ENCODE measurements at regions not wholly inside any gene's neighbourhood (a gene's known extent, or its start where the extent isn't known, plus 50 kb on each side); places are given as distances from the start of the nearest gene placed in this dataset.

DNA sequence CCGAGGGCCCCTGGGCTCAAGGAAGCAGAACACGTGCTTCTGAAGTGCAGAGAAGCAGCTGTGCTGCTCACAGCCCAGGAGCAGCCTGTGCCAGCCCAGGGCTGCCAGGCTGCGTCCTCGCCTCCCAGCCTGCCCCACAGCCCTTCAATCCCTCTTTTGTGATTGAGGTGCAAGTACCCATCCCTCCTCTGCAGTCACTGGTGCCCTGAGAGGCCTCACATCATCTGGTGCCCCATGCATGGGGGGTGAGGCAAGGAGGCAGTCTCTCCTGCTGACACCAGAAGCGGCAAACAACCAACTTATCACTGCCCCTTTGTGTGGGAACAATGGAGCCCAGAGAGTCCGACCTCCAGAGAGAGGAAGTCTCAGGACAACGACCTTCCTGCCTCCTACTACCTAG is 49.8 kb upstream of the FGFR2 start:
- DNase-seq: no peak
- WGBS, 2 experiments (ENCODE audit: extremely low coverage in 2 of 2, insufficient read length in 1 of 2): no CpG with 5 or more reads among the region's 7 CpGs
- Histone ChIP-seq H4K8ac (ENCODE audit: low read depth in 2 of 2, low read length in 2 of 2) (no peak overlapping the region), H3K4me2 (ENCODE audit: low read depth, low read length) (no peak overlapping the region), H3K18ac (ENCODE audit: low read depth, low read length) (no peak overlapping the region), H3K9ac (ENCODE audit: low read depth, low read length) (no peak overlapping the region), H3K79me1 (ENCODE audit: low read depth in 1 of 2, low read length in 2 of 2) (no peaks in the 10 kb centered on the region), H3K4ac (ENCODE audit: low read depth, low read length) (no peak overlapping the region), H2AK5ac (ENCODE audit: low read depth, low read length) (no peak overlapping the region), H2BK120ac (ENCODE audit: low read depth, low read length) (no peak overlapping the region), H3K27me3 (ENCODE audit: control insufficient read depth, insufficient read depth, low read length) (no peaks in the 10 kb centered on the region), H3K4me1 (ENCODE audit: control insufficient read depth, insufficient read depth, low read length) (no peaks in the 10 kb centered on the region), H3K4me3 (ENCODE audit: insufficient read depth, low read depth, low read length) (no peak overlapping the region), H3K23ac (ENCODE audit: low read depth, low read length) (no peak overlapping the region), H3K9me3 (ENCODE audit: control insufficient read depth, insufficient read depth, low read length) (peaks cover 39% of the 10 kb centered on the region), H4K5ac (ENCODE audit: low read depth, low read length) (no peak overlapping the region), H3K14ac (replicated peaks; ENCODE audit: low read depth, low read length) (no peak overlapping the region), H2BK20ac (ENCODE audit: low read depth, low read length) (no peak overlapping the region), H2AK9ac (replicated peaks; ENCODE audit: low read depth, low read length, poor library complexity) (no peak overlapping the region), H3K56ac (ENCODE audit: extremely low read depth, insufficient read depth, low read length) (no peak overlapping the region), H3K27ac (ENCODE audit: insufficient read depth, low read length) (no peak overlapping the region), H3K9me1 (ENCODE audit: insufficient read depth, low read length) (no peaks in the 10 kb centered on the region), H3K36me3 (ENCODE audit: control insufficient read depth, insufficient read depth, low read length) (no peaks in the 10 kb centered on the region), H4K20me1 (ENCODE audit: insufficient read depth, low read length) (no peaks in the 10 kb centered on the region), H2BK5ac (ENCODE audit: low read depth, low read length, poor library complexity, severe bottlenecking) (no peak overlapping the region), H2AFZ (replicated peaks; ENCODE audit: low read length, poor library complexity) (no peak overlapping the region), H4K91ac (ENCODE audit: insufficient read depth, low read depth, low read length) (no peak overlapping the region), H2BK15ac (ENCODE audit: low read depth, low read length) (no peak overlapping the region)
- CTCF ChIA-PET: no interaction called here
- intact Hi-C loops (cut with micrococcal nuclease) (no loop called here), in situ Hi-C loops (cut with MboI; ENCODE audit: low sequenced_read_pairs) (no loop called here), dilution Hi-C loops (cut with HindIII; ENCODE audit: low sequenced_read_pairs, unreplicated experiment) (no loop called here)
- POLR2A ChIA-PET (ENCODE audit: unreplicated experiment): no interaction called here
- BruUV-seq (replicated peaks): no TSS peak
- TF ChIP-seq MAFK (IDR thresholded peaks at IDR 0.05; ENCODE audit: low read depth, low read length) (no peak), RFX5 (IDR thresholded peaks at IDR 0.05; ENCODE audit: low read depth, low read length) (no peak), SMC3 (IDR thresholded peaks at IDR 0.05; ENCODE audit: low read depth, low read length) (no peak), BHLHE40 (IDR thresholded peaks at IDR 0.05; ENCODE audit: low read depth, low read length) (no peak), MXI1 (IDR thresholded peaks at IDR 0.05; ENCODE audit: borderline replicate concordance, low read depth, low read length) (no peak), RAD21 (IDR thresholded peaks at IDR 0.05; ENCODE audit: low read length) (no peak), CEBPB (IDR thresholded peaks at IDR 0.05; ENCODE audit: low read depth, low read length) (no peak), NFE2L2 (IDR thresholded peaks at IDR 0.05; ENCODE audit: low read depth, low read length) (no peak)
- TF ChIP-seq, protein P1, sequence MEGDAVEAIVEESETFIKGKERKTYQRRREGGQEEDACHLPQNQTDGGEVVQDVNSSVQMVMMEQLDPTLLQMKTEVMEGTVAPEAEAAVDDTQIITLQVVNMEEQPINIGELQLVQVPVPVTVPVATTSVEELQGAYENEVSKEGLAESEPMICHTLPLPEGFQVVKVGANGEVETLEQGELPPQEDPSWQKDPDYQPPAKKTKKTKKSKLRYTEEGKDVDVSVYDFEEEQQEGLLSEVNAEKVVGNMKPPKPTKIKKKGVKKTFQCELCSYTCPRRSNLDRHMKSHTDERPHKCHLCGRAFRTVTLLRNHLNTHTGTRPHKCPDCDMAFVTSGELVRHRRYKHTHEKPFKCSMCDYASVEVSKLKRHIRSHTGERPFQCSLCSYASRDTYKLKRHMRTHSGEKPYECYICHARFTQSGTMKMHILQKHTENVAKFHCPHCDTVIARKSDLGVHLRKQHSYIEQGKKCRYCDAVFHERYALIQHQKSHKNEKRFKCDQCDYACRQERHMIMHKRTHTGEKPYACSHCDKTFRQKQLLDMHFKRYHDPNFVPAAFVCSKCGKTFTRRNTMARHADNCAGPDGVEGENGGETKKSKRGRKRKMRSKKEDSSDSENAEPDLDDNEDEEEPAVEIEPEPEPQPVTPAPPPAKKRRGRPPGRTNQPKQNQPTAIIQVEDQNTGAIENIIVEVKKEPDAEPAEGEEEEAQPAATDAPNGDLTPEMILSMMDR (conservative IDR thresholded peaks at IDR 0.05; ENCODE audit: low read depth, low read length): no peak
- ATAC-seq (ENCODE audit: low read depth): no peak

All from IMR-90 (cell line).